ENCODE measurements at regions not wholly inside any gene's neighbourhood (a gene's known extent, or its start where the extent isn't known, plus 50 kb on each side); places are given as distances from the start of the nearest gene placed in this dataset.

- POLR2A ChIA-PET = no interaction called here
- no peaks in the 10 kb centered on the region for H3K27me3 ChIP-seq (ENCODE audit: control insufficient read depth, insufficient read depth, low read length)
- intact Hi-C loops (cut with micrococcal nuclease; ENCODE audit: unreplicated experiment) = no loop called here
- no peak overlapping the region for H3K27ac ChIP-seq (ENCODE audit: low read length)
- DNase-seq (ENCODE audit: low read depth, low spot score) (no peak), ATAC-seq (no peak)
- H3K36me3 ChIP-seq (ENCODE audit: control insufficient read depth, insufficient read depth, low read length) = no peaks in the 10 kb centered on the region
- no peak overlapping the region for H3K4me3 ChIP-seq (ENCODE audit: low read depth in 2 of 2, low read length in 2 of 2)
- H3K4me1 ChIP-seq (ENCODE audit: control insufficient read depth, insufficient read depth, low read length) = no peaks in the 10 kb centered on the region
- BruUV-seq (replicated peaks) = no TSS peak
- CTCF ChIA-PET = no interaction called here
- no peak for TF ChIP-seq TCF7L2 (IDR thresholded peaks at IDR 0.05; ENCODE audit: low read depth, low read length)
- no peak for TF ChIP-seq CTCF (IDR thresholded peaks at IDR 0.05)
- no peak for TF ChIP-seq POLR2AphosphoS5 (IDR thresholded peaks at IDR 0.05; ENCODE audit: low read depth, low read length)
- TF ChIP-seq REST (IDR thresholded peaks at IDR 0.05; ENCODE audit: insufficient read depth in 1 of 2, low read depth in 2 of 2, low read length in 1 of 2) = no peak
- TF ChIP-seq SIN3A (IDR thresholded peaks at IDR 0.05; ENCODE audit: borderline replicate concordance, insufficient read depth, low read depth, low read length) = no peak
- H3K9me3 ChIP-seq (ENCODE audit: control insufficient read depth, insufficient read depth, low read depth, low read length) = no peaks in the 10 kb centered on the region
- in situ Hi-C loops (cut with HindIII; ENCODE audit: low pct_unique_long_range_greater_than_20kb, low sequenced_read_pairs) = no loop called here
Observed at GRCh38 chr7:26954951-26955350, 90.6 kb upstream of the SKAP2 start.

- TF ChIP-seq TCF7L2 (IDR thresholded peaks at IDR 0.05; ENCODE audit: low read depth, low read length) = no peak
- no peak for TF ChIP-seq SIN3A (IDR thresholded peaks at IDR 0.05; ENCODE audit: borderline replicate concordance, insufficient read depth, low read depth, low read length)
- TF ChIP-seq POLR2AphosphoS5 (IDR thresholded peaks at IDR 0.05; ENCODE audit: low read depth, low read length) = no peak
- TF ChIP-seq REST (IDR thresholded peaks at IDR 0.05; ENCODE audit: insufficient read depth in 1 of 2, low read depth in 2 of 2, low read length in 1 of 2) = no peak
- no peak for TF ChIP-seq CTCF (IDR thresholded peaks at IDR 0.05)
- Histone ChIP-seq H3K9me3 (ENCODE audit: control insufficient read depth, insufficient read depth, low read depth, low read length) (no peaks in the 10 kb centered on the region), H3K36me3 (ENCODE audit: control insufficient read depth, insufficient read depth, low read length) (no peaks in the 10 kb centered on the region), H3K4me3 (ENCODE audit: low read depth in 2 of 2, low read length in 2 of 2) (no peak overlapping the region), H3K27ac (ENCODE audit: low read length) (no peak overlapping the region), H3K4me1 (ENCODE audit: control insufficient read depth, insufficient read depth, low read length) (no peaks in the 10 kb centered on the region), H3K27me3 (ENCODE audit: control insufficient read depth, insufficient read depth, low read length) (no peaks in the 10 kb centered on the region)
- ChIA-PET CTCF (no interaction called here), POLR2A (no interaction called here)
- intact Hi-C loops (cut with micrococcal nuclease; ENCODE audit: unreplicated experiment) (no loop called here), in situ Hi-C loops (cut with HindIII; ENCODE audit: low pct_unique_long_range_greater_than_20kb, low sequenced_read_pairs) (no loop called here)
- no peak for DNase-seq (ENCODE audit: low read depth, low spot score)
- no TSS peak for BruUV-seq (replicated peaks)
- ATAC-seq = no peak
Observed at GRCh38 chr7:26951407-26951950, 87.1 kb upstream of the SKAP2 start.

Data from Panc1 (cell line).